GM23248 (cell line): ENCODE measurements at regions not wholly inside any gene's neighbourhood (a gene's known extent, or its start where the extent isn't known, plus 50 kb on each side); places are given as distances from the start of the nearest gene placed in this dataset.

ENCODE experiments used
- EZH2 ChIP-seq: fragments of 200-600 bp; sonication (generic); IDR thresholded peaks from 2 replicates; pipeline ENCODE4 v1.6.1; 2018; ENCODE audit warnings: antibody characterized with exemption, mild to moderate bottlenecking; ENCODE audit not compliant: insufficient read depth, poor library complexity, severe bottlenecking
- EZH2phosphoT487 ChIP-seq: fragments of 200-600 bp; sonication (generic); IDR thresholded peaks from 2 replicates; pipeline ENCODE4 v1.6.1; 2018; ENCODE audit warnings: antibody characterized with exemption, moderate library complexity, mild to moderate bottlenecking, low read depth; ENCODE audit not compliant: insufficient read depth

DNA sequence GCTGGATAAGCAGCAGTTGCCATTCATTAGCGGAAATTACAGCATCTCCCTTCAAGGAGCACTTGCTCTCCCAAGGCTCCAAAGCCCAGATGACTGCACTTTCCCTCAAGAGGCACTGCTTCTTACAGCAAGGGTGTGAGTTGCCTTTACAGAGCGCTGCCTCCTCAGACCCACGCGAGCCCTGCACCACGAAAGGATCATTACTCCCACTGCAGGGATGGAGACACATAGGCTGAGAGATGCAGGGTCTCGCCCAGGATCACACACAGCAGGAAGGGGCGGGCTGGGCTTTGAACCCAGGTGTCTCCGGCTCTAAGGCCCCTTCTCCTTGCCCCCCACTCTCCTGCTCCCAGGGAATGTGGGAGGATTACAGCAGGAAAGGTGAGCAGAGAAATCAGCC, 405.5 kb downstream of the MATN1 start:
- TF ChIP-seq EZH2phosphoT487 = no peak
- TF ChIP-seq EZH2 = no peak
